ENCODE measurements at regions not wholly inside any gene's neighbourhood (a gene's known extent, or its start where the extent isn't known, plus 50 kb on each side); places are given as distances from the start of the nearest gene placed in this dataset.

DNA sequence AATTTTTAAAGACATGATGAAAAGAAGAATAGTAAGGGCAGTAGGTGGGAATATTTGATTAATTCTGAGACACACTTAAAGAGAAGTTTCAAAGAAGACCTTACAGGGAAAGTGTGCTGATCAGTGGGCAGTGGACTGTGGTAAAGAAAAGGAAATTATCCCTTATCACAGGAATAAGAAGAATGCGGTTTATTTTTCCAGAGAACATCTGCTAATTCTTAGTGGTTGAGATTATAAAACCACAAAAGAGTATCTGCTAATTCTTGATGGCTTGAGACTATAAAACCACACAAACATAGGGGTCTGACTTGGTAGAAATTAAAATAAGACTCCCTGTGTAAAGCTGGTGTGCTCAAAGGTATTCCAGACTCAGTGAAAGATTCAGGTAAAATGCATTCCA lies 60.0 kb upstream of the KCTD3 start:
- no peak for ATAC-seq
- BruUV-seq (replicated peaks): no TSS peak
- intact Hi-C loops (cut with micrococcal nuclease) (no loop called here), in situ Hi-C loops (cut with MboI) (no loop called here)
- Histone ChIP-seq H3K36me3 (ENCODE audit: control insufficient read depth, insufficient read depth, low read length) (no peaks in the 10 kb centered on the region), H3K9me3 (replicated peaks; ENCODE audit: control insufficient read depth, insufficient read depth, low read depth, low read length) (no peaks in the 10 kb centered on the region), H3K4me3 (no peak overlapping the region), H3K27me3 (ENCODE audit: control insufficient read depth in 2 of 2, insufficient read depth in 2 of 2, low read length in 2 of 2) (no peaks in the 10 kb centered on the region), H3K79me2 (ENCODE audit: control insufficient read depth, insufficient read depth, low read length) (no peaks in the 10 kb centered on the region), H3K9me1 (ENCODE audit: control insufficient read depth, insufficient read depth, low read length) (no peaks in the 10 kb centered on the region), H3K4me1 (replicated peaks in 1 of 2; ENCODE audit: control insufficient read depth in 2 of 2, insufficient read depth in 2 of 2, low read length in 2 of 2) (no peaks in the 10 kb centered on the region), H3K4me2 (ENCODE audit: insufficient read depth, low read length) (no peak overlapping the region), H3K9ac (ENCODE audit: insufficient read depth in 1 of 2, low read depth in 2 of 2, low read length in 2 of 2) (no peak overlapping the region), H3K27ac (ENCODE audit: extremely low read depth, low read depth, low read length) (no peak overlapping the region), H4K20me1 (replicated peaks; ENCODE audit: control insufficient read depth, insufficient read depth, low read length) (no peaks in the 10 kb centered on the region), H2AFZ (ENCODE audit: low read depth, low read length) (no peak overlapping the region)
- 0% methylated on average over 1 of the region's 1 CpG for WGBS (ENCODE audit: insufficient coverage, low coverage, missing lambda C conversion rate)
- ChIA-PET CTCF (ENCODE audit: low intra/inter-chr PET ratio) (no interaction called here), POLR2A (no interaction called here)
- TF ChIP-seq U2AF2 (optimal IDR thresholded peaks at IDR 0.05; ENCODE audit: low read depth, low read length) (no peak), IFI16 (CRISPR knock-in tag; IDR thresholded peaks at IDR 0.05) (no peak), ZNF140 (CRISPR knock-in tag; IDR thresholded peaks at IDR 0.05) (no peak), FOXJ2 (tag; IDR thresholded peaks at IDR 0.05) (no peak), MTA1 (IDR thresholded peaks at IDR 0.05; ENCODE audit: borderline replicate concordance) (no peak), ZFP1 (CRISPR knock-in tag; IDR thresholded peaks at IDR 0.05) (no peak), ZBTB9 (CRISPR knock-in tag; IDR thresholded peaks at IDR 0.05) (no peak), ZBTB5 (IDR thresholded peaks at IDR 0.05) (no peak), FIP1L1 (IDR thresholded peaks at IDR 0.05; ENCODE audit: low read depth, low read length, poor library complexity, severe bottlenecking) (no peak), ZNF134 (CRISPR knock-in tag; conservative IDR thresholded peaks at IDR 0.05) (no peak), ZNF551 (CRISPR knock-in tag; IDR thresholded peaks at IDR 0.05) (no peak)
- TF ChIP-seq, protein P1, sequence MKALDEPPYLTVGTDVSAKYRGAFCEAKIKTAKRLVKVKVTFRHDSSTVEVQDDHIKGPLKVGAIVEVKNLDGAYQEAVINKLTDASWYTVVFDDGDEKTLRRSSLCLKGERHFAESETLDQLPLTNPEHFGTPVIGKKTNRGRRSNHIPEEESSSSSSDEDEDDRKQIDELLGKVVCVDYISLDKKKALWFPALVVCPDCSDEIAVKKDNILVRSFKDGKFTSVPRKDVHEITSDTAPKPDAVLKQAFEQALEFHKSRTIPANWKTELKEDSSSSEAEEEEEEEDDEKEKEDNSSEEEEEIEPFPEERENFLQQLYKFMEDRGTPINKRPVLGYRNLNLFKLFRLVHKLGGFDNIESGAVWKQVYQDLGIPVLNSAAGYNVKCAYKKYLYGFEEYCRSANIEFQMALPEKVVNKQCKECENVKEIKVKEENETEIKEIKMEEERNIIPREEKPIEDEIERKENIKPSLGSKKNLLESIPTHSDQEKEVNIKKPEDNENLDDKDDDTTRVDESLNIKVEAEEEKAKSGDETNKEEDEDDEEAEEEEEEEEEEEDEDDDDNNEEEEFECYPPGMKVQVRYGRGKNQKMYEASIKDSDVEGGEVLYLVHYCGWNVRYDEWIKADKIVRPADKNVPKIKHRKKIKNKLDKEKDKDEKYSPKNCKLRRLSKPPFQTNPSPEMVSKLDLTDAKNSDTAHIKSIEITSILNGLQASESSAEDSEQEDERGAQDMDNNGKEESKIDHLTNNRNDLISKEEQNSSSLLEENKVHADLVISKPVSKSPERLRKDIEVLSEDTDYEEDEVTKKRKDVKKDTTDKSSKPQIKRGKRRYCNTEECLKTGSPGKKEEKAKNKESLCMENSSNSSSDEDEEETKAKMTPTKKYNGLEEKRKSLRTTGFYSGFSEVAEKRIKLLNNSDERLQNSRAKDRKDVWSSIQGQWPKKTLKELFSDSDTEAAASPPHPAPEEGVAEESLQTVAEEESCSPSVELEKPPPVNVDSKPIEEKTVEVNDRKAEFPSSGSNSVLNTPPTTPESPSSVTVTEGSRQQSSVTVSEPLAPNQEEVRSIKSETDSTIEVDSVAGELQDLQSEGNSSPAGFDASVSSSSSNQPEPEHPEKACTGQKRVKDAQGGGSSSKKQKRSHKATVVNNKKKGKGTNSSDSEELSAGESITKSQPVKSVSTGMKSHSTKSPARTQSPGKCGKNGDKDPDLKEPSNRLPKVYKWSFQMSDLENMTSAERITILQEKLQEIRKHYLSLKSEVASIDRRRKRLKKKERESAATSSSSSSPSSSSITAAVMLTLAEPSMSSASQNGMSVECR (CRISPR knock-in tag; IDR thresholded peaks at IDR 0.05): no peak
- no peak for DNase-seq (ENCODE audit: extremely low read depth in 1 of 4, low spot score in 3 of 4)
- FAIRE-seq: no peak
